PC-3 (cell line): ENCODE measurements at regions not wholly inside any gene's neighbourhood (a gene's known extent, or its start where the extent isn't known, plus 50 kb on each side); places are given as distances from the start of the nearest gene placed in this dataset.

Source experiments
- EZH2 ChIP-seq: fragments of 300-600 bp; sonication (generic); IDR thresholded peaks from one replicate; pipeline ENCODE4 v1.6.1; 2017; ENCODE audit warnings: antibody characterized with exemption, mild to moderate bottlenecking, low read length; ENCODE audit not compliant: unreplicated experiment
- EZH2phosphoT487 ChIP-seq: fragments of 300-600 bp; sonication (generic); IDR thresholded peaks from 2 replicates; pipeline ENCODE4 v1.6.1; 2018; ENCODE audit warnings: mild to moderate bottlenecking, antibody characterized with exemption, low read length, borderline replicate concordance
- TF ChIP-seq, protein P1 (sequence below): fragments of 300-600 bp; sonication (generic); conservative IDR thresholded peaks from 2 replicates; pipeline ENCODE4 v1.5.1; 2017; ENCODE audit warnings: antibody characterized with exemption, low read depth, mild to moderate bottlenecking, low read length

DNA sequence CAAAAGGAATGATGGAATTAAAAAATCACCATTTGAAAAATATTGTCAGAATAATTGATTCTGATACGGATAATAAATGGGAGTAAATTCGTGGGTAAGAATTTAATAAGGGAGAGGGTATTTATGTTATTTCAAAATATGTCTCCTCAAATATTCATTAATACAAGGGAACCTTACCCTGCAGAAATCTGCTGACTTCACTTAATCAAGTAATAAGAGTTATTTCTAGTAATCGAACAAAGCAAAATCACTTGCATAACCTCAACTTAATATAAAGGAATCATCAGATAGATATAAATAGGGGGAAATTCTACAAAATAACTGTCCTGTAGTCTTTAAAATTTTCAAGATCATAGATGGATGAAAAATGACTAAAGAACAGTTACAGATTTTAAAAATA, 1164.7 kb upstream of the GJE1 start:
- TF ChIP-seq, protein P1, sequence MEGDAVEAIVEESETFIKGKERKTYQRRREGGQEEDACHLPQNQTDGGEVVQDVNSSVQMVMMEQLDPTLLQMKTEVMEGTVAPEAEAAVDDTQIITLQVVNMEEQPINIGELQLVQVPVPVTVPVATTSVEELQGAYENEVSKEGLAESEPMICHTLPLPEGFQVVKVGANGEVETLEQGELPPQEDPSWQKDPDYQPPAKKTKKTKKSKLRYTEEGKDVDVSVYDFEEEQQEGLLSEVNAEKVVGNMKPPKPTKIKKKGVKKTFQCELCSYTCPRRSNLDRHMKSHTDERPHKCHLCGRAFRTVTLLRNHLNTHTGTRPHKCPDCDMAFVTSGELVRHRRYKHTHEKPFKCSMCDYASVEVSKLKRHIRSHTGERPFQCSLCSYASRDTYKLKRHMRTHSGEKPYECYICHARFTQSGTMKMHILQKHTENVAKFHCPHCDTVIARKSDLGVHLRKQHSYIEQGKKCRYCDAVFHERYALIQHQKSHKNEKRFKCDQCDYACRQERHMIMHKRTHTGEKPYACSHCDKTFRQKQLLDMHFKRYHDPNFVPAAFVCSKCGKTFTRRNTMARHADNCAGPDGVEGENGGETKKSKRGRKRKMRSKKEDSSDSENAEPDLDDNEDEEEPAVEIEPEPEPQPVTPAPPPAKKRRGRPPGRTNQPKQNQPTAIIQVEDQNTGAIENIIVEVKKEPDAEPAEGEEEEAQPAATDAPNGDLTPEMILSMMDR: no peak
- TF ChIP-seq EZH2phosphoT487 (no peak), EZH2 (no peak)
